RKO (cell line): ENCODE measurements at regions not wholly inside any gene's neighbourhood (a gene's known extent, or its start where the extent isn't known, plus 50 kb on each side); places are given as distances from the start of the nearest gene placed in this dataset.
"Not testable (repeated sequence)": the region's sequence is repeated elsewhere in the genome, so short reads cannot be mapped to it uniquely, and the experiment has no call there.

Experiments used
- DNase-seq: peaks from one replicate; pipeline ENCODE4 v3.0.0-alpha.2; 2016; ENCODE audit warnings: low spot score

GRCh38 chr17:33567223-33567622 lies 274.1 kb upstream of the ASIC2 start:
- no peak for DNase-seq

DNA sequence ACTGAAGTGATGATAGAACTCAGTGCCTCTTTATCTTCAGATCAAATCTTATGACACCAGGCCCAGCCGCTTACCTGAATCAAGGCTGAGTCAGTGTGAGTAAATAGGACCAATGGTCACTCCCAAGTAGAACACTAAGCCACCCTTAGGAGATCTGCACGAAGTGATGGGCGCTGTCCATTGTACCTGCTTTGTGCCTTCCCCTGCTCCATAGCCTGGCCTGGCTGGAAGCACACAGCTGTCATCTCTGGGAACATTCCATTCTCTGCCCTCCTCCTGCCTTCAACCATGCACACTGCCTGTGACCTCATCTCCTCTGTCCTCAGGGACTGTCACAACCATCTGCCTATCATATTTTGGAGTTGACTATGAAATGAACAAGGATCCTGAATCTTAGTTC lies 279.5 kb upstream of the ASIC2 start:
- peak; percentile 3 for DNase-seq

DNA sequence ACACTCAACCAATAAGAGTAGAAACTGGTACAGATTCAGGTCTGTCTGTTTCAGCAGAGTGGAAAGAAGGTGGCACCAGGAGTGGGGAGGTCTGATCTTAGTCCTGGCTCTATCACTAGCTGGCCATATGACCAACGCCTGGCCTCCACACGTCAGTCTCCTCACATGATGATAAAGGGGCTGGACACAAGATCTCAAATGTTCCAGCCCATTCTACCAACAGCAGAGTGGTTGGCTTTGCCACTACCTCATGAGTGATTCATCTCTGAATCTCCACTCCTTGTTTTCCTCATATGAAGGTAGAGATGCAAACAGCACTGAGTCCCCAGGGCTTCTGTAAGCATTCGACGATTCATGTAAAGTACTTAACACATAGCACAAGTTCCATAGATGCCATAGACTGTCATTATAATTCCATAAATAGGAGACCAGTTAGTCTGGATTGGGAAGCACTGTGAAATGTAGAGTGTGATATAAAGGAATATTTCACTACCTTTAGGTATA lies 281.9 kb upstream of the ASIC2 start:
- DNase-seq = no peak

- not testable (repeated sequence) for DNase-seq
Observed at GRCh38 chr17:33579740-33580139, 286.6 kb upstream of the ASIC2 start.

DNA sequence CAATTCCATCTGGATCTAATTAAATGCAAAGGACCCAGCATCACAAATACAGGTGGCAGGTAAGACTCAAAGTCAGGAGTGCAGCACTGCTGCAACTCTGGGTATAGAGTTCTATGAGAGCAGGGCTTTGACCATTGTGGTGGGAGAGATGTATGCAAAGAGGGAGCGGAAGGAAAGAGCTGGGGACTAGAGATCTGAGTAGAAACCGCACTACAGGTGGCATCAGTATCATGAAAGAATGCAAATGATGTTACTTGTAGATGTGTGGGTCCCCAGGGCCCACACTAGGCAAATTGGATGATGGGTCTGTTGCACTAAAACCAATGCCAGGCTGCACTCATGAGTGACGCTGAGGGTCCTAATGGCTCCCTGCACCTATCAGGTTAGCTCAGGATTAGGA lies 287.1 kb upstream of the ASIC2 start:
- DNase-seq = no peak

- no peak for DNase-seq
Observed at GRCh38 chr17:33582661-33583060, 289.6 kb upstream of the ASIC2 start.

- no peak for DNase-seq
Observed at GRCh38 chr17:33583518-33584417, 290.7 kb upstream of the ASIC2 start.

DNA sequence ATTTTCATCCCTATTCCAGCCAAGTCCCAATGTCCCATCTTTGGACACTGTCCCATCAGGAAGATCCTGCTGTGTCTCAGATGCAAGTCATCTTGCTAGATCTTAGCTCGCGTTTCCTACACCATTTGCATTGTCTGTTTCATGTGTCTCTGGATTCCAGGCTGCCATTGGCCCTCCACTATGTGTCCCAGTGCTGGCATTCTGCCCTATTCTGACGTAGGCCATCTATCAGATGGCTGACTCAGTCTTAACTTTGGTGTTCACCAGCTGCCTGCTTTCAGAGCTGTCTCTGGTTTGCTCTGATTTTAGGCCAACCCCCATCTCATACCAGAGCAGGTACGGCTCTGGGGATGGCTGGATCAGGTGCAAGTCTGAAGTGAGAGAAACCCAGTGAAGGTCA lies 300.9 kb upstream of the ASIC2 start:
- peak; percentile 10 for DNase-seq

GRCh38 chr17:33595828-33596227 lies 302.7 kb upstream of the ASIC2 start:
- no peak for DNase-seq

DNA sequence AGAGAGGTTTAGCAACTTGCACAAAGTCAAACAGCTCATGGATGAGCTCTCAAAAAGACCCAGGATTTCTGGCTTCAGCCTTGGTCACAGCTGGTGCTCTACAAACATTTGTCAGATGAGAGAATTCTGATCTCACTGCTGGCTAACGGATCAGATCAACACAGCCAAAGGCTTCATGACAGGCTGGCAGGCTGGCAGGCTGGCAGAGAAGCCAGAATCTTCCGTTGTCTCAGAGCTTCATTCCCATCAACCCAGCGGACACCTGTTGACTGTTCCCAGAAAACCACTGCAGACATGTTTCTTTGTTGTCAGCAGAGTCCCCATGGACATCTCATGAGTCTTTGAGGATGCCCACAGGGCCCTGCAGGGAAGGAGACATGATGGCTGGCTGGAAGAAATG lies 303.8 kb upstream of the ASIC2 start:
- DNase-seq = no peak

DNA sequence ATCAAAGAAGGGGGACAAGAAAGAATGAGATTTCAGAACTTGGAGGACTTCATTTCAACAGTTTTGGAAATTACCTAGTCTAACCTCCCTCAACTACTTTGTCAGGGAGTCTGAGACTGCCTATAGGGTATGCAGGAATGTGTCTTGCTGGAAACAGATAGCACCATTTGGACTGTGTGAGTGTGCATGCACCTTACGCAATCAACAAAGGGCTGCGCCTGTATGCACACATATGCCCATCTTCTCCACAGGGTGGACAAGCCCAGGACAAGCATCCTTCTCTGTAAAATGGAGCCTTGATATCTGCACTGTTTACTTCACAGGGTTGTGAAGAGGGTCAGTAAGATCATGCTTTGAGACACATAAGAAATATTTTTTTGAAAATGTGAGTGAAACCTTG lies 305.7 kb upstream of the ASIC2 start:
- no peak for DNase-seq

- DNase-seq = no peak
Observed at GRCh38 chr17:33602981-33603380, 309.9 kb upstream of the ASIC2 start.

DNA sequence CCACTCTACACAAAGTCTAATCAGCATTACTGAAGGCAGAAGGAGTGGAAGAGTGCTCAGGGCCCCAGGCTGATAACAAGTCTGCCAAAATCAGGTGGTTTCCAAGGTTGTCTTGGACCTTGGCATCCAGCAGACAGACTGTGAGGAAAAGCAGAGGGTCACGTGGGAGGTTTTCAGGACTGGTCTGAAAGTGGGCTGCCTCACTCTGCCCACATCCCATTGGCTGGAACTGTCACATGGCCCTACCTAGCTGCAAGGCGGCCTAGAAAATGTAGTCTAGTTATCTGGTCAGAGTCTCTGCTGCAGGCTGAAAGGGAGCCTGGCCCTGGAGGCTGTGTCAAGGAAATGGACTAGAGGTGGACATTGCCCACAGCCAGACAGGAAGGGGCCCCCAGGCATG lies 310.7 kb upstream of the ASIC2 start:
- no peak for DNase-seq

DNA sequence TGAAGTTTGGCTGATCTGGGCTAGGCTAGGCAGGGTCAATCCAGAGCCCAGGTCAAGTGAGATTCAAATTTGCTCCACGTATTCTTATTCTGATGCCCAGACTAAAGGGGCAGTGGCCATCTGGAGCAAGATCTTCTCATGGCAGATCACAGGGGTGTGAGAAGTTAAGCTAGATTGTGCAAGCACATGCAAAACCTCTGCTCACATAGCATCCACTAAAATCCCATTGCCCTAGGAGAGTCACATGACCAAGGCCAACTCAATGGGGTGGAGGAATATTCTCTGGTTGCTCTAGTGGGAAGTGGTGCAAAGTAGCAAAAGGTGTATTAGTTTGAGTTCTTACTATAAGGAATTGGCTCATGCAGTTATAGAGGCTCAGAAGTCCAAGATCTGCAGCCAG lies 318.4 kb upstream of the ASIC2 start:
- DNase-seq = no peak

DNA sequence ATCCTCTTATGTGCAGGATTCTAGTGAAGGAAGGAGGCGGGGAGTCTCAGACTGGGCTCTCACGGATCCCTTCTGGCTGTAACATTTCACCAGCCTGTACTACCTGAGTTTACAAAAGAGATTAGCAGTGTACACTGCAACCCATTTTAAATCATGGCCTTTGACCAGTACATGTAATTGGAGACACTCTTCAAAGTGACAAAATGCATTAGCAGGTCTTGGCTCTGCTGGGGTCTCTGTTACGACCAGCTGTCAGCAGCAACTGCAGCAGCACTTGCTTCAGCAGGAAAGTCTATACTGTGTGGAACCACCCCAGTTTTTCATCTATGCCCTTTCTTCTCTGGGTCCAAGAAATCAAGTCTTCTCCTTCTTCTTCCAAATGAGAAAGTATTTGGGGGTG lies 322.8 kb upstream of the ASIC2 start:
- DNase-seq = no peak

DNA sequence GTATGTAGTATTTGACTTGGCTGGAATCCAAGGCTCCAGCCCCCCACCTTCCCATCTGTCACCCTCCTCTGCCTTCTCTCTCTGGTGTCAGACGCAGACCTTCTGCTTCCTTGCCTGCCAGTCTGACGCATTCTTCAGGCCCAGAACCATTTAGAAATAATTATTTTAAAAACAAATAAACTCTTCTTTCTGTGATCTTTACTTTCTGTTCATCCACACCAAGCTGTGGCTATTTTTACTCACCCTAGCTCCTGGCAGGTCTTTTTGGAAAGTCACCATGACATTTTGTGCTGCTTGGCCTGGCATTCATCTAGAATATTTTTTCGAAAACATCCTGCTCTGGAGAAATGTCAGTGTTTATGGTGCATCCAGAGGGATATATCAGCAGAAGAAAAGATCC lies 330.7 kb upstream of the ASIC2 start:
- DNase-seq = no peak

- DNase-seq = no peak
Observed at GRCh38 chr17:33628500-33629346, 335.6 kb upstream of the ASIC2 start.

GRCh38 chr17:33633446-33633845 lies 340.4 kb upstream of the ASIC2 start:
- DNase-seq = no peak

GRCh38 chr17:33637534-33637933 lies 344.4 kb upstream of the ASIC2 start:
- no peak for DNase-seq

DNA sequence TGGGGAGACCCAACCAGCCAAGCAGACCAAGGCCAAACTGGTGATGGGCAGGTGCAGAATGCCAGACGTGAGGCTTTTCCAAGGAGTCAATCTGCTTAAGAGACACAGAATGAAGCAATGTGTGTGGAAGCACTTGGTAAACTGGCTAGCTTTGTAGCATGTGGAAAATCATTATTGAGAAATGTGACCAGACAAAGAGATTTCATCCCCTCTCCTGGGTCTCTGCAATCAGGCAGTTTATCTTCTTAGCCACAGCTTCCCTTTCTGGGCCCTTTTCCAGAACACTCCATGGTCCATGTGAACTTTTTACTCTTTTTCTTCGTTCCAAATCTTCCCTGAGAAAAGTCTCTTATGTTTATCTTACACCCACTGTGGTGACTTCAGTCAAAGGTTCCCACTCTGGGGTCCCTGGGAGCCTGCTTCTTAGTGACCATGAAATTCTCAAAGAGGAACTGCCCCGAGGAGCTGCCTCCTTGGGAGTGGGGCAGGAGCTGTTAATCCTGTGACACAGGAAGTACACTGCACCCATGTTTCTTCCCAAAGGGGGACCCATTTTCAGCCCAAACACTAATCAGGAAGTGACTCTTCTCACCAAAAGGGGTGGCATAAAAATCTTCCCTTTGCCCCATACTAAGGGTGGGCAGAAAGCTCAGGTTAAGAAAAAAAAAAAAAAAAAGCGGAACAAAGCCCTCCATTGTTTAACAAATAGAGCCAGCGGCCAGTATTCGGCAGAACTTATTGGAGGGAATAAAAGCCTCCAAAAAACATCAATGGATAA lies 346.2 kb upstream of the ASIC2 start:
- DNase-seq = no peak

DNA sequence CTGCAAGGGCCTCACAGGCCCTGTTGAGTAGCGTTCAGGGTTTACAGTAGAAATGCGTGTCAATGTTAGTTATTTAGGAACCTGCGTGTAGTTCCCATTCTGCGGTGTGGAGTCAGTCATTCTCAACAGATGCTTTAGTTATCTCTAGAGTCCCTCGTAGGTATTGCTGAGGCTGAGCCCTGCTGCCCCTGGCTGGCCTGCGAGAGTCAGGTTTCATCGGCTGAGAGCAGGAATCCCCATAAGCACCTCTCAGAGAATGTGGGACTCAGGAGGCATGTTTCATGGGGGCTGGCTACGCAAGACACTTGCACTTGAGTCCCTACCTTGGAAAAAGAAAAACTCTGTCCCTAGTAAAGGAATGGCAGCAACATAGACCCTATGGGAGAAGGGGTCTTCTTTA lies 347.5 kb upstream of the ASIC2 start:
- no peak for DNase-seq

DNA sequence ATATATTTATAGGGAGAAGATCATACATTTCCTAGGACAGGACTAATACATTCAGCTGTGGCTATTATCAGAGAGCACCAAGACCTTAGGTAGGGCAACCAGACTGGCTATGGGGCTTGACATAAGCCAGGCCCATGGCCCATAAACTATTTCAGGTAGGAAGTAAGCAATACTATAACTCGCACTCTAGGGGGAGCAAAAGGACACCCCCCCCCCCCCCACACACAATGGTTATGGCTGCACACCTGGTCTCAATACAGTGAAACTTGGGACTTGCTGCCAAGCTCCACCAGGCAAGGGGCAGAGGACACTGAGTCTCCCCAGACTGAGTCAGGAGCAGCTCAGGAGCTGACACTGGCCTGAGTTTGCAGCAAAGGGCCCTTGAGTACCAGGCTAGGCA lies 348.9 kb upstream of the ASIC2 start:
- DNase-seq = no peak
